Activated CD4-positive, alpha-beta T cell treated with anti-CD3 and anti-CD28 coated beads, Interleukin-10, Interleukin-2, amounts not matched to agents 100 ng/mL and 50 ng/mL, durations not matched to agents 16 hours and 8 hours (primary cell): ENCODE measurements at regions not wholly inside any gene's neighbourhood (a gene's known extent, or its start where the extent isn't known, plus 50 kb on each side); places are given as distances from the start of the nearest gene placed in this dataset.
"Not testable (repeated sequence)": the region's sequence is repeated elsewhere in the genome, so short reads cannot be mapped to it uniquely, and the experiment has no call there.

ENCODE experiments used
- DNase-seq: peaks from one replicate; pipeline ENCODE4 v3.0.0-alpha.2; 2020

DNA sequence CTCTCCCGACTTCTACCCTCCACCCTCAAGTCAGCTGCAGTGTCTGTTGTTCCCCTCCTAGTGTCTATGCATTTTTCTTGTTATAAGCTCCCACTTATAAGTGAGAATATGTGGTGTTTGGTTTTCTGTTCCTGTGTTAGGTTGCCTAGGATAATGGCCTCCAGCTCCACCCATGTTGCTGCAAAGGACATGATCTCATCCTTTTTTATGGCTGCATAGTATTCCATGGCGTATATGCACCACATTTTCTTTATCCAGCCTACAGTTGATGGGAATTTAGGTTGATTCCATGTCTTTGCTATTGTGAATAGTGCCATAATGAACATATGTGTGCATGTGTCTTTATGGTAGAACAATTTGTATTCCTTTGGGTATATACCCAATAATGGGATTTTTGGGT lies 80.7 kb downstream of the SPTSSA start:
- not testable (repeated sequence) for DNase-seq

GRCh38 chr14:34380471-34380845 lies 81.6 kb downstream of the SPTSSA start:
- no peak for DNase-seq

- DNase-seq = no peak
Measured at GRCh38 chr14:34379816-34380470, 82.1 kb downstream of the SPTSSA start.

GRCh38 chr14:34376649-34377267 lies 85.3 kb downstream of the SPTSSA start:
- DNase-seq = no peak

GRCh38 chr14:34374998-34375740 lies 86.9 kb downstream of the SPTSSA start:
- no peak for DNase-seq

- no peak for DNase-seq
Measured at GRCh38 chr14:34373191-34373590, 88.8 kb downstream of the SPTSSA start.

GRCh38 chr14:34372786-34373185 lies 89.3 kb downstream of the SPTSSA start:
- DNase-seq = no peak

- DNase-seq = no peak
Measured at GRCh38 chr14:34369648-34370030, 92.4 kb downstream of the SPTSSA start.

DNA sequence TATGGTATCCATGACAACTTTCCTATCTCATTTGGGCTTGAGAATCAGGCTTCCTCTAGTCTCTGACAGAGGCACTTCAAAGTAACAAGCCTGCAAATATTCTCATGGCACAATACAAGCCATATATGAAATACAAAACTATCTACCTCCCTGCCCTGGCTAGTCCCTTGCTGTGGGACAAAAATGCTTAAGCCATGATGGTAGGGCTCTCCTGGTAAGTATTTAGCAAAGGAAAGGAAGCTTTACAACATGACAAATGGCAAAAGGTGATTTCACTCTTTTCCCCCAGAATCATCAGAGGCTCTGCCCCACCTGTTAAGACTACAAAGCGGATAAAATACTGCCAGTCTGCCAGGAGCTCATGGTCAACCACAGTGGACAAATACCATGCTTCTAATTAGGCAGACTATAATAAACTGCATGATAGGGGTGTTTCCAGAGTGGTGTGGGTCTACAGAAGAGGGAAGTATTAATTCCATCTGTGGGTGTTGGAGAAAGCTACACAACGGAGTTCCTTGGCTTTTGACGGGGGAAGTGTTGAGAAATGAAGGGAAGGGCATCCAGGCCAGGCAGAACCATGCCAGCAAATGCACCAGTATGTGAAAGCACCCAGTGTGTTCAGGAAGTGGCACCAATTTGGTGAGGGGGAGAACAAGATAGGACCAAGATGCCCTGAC lies 92.9 kb downstream of the SPTSSA start:
- no peak for DNase-seq

- no peak for DNase-seq
Measured at GRCh38 chr14:34368115-34368970, 93.7 kb downstream of the SPTSSA start.

GRCh38 chr14:34365309-34365915 lies 96.6 kb downstream of the SPTSSA start:
- DNase-seq = no peak

- no peak for DNase-seq
Measured at GRCh38 chr14:34364201-34364600, 97.8 kb downstream of the SPTSSA start.

DNA sequence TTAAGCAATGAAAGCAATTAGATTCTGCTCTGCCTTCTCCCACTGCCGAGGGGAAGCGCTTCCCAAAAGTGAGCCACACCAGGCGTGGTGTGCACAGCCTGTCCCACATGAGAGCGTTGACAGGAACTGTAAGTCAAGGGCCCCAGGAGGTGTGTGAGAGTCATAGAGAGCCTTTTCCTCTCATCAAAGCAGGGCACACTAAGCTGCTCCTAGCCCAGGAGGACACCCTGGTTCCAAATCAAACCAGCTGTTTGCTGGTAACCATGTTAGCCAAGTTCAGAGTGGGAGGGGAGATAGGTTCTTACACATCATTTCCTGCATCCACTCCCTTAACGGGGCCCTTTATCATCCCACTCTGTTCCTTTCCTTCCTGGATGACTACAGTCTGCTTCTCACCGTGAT lies 98.3 kb downstream of the SPTSSA start:
- no peak for DNase-seq

GRCh38 chr14:34362641-34363251 lies 99.3 kb downstream of the SPTSSA start:
- no peak for DNase-seq

GRCh38 chr14:34361504-34362011 lies 100.5 kb downstream of the SPTSSA start:
- no peak for DNase-seq

GRCh38 chr14:34359420-34360117 lies 102.5 kb downstream of the SPTSSA start:
- no peak for DNase-seq

DNA sequence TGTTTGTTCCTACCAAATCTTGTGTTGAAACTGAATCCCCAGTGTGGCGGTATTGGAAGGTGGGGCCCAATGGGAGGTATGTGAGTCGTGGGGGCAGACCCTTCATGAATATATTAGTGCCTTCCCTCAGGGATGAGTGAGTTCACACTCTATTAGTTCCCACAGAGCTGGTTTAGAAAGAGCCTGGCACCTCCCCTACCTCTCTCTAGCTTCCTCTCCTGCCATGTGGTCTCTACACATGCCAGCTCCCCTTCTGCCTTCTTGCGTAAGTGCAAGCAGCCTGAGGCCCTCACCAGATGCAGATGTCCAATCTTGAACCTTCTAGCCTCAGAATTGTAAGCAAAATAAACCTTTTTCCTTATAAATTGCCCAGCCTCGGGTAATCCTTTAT lies 105.8 kb downstream of the SPTSSA start:
- no peak for DNase-seq

- DNase-seq = no peak
Measured at GRCh38 chr14:34355584-34356263, 106.3 kb downstream of the SPTSSA start.

DNA sequence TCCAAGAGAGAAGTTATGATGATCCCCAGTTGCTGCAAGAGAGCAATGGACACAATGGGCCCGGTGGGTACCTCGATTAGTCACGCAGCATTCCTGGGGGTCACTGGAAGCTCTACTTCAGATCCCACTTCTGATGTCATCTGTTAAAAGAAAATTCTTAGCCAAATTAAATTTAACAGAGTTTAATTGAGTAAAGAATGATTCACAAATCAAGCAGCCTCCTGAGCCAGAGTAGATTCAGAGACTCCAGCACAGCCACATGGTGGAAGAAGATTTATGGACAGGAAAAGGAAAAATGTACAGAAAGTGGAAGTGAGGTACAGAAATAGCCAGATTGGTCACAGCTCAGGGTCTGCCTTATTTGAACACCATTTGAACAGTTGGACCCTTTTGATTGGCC lies 107.5 kb downstream of the SPTSSA start:
- DNase-seq = no peak

DNA sequence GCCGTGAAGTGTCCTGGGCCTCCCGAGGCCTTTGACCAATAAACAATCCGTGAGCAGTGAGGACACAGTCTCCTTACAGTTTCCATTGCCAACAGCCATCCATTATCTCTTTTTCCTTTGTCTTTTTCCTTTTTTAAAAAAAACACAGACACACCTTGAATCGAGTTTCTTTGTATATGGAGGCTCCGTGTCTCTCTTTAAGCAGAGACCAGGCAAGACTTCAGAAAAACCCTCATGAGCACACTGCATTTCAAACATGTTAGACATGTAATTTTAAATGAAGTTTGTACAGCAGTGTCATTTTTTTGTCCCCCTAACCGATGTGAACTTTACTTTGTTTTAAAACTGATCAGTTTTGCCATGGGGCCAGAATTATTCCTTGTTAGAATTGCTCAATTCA lies 111.1 kb downstream of the SPTSSA start:
- no peak for DNase-seq
